ENCODE measurements at regions not wholly inside any gene's neighbourhood (a gene's known extent, or its start where the extent isn't known, plus 50 kb on each side); places are given as distances from the start of the nearest gene placed in this dataset.

DNA sequence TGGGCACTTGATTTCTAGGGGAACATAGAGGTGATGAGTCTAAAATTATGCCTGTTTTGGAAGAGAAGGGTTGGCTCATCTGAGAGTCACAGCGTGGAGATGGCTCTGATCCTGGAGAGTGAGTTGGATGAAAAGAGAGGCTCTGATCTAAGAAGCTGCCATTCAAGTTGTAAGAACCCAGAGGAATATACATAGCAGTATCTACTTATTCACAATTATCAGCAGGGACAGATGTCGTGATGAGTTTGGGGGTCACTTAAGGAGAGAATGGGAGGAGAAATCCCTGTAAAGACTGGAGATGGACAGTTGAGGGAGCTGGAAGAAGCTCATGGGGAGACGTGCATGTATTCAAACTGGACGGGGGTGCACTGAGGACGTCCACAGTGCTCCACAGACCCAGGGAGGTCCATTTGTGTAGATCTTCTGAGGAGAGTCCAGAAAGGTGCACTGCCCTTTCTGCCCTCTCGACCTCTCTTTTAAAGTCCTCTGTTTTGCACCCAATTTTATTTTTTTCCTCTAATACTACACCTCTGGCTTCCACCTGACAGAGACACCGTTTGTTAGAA is 124.7 kb upstream of the SSTR4 start:
- peaks cover 35% of the 10 kb centered on the region for H3K27me3 ChIP-seq (ENCODE audit: insufficient read depth)
- no peaks in the 10 kb centered on the region for H3K9me3 ChIP-seq
- no peaks in the 10 kb centered on the region for H3K9me2 ChIP-seq
- POLR2A ChIA-PET: no interaction called here
- no peak overlapping the region for H3K4me3 ChIP-seq (ENCODE audit: low read depth in 2 of 2, low read length in 1 of 2)
- no peak overlapping the region for H3K4me2 ChIP-seq
- H3K36me3 ChIP-seq (replicated peaks in 1 of 2; ENCODE audit: control insufficient read depth in 1 of 2, insufficient read depth in 2 of 2, low read length in 1 of 2): no peaks in the 10 kb centered on the region
- no peak overlapping the region for H3K27ac ChIP-seq (ENCODE audit: low read depth in 2 of 2, low read length in 1 of 2)
- no peak for TF ChIP-seq POLR2AphosphoS5 (IDR thresholded peaks at IDR 0.05; ENCODE audit: low read depth, low read length)
- TF ChIP-seq MEF2A (IDR thresholded peaks at IDR 0.05; ENCODE audit: borderline replicate concordance, low read depth): no peak
- TF ChIP-seq FOSL2 (IDR thresholded peaks at IDR 0.05; ENCODE audit: borderline replicate concordance, low read depth): no peak
- TF ChIP-seq, protein P1, sequence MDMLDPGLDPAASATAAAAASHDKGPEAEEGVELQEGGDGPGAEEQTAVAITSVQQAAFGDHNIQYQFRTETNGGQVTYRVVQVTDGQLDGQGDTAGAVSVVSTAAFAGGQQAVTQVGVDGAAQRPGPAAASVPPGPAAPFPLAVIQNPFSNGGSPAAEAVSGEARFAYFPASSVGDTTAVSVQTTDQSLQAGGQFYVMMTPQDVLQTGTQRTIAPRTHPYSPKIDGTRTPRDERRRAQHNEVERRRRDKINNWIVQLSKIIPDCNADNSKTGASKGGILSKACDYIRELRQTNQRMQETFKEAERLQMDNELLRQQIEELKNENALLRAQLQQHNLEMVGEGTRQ (IDR thresholded peaks at IDR 0.05; ENCODE audit: borderline replicate concordance, low read depth, low read length): no peak
- TF ChIP-seq SMC3 (IDR thresholded peaks at IDR 0.05; ENCODE audit: low read depth, low read length): no peak
- TF ChIP-seq FOXM1 (IDR thresholded peaks at IDR 0.05; ENCODE audit: low read depth): no peak
- TF ChIP-seq EZH2phosphoT487 (IDR thresholded peaks at IDR 0.05; ENCODE audit: borderline replicate concordance, low read depth): no peak
- H3F3A ChIP-seq (replicated peaks; ENCODE audit: insufficient read depth): no peaks in the 10 kb centered on the region
- no peaks in the 10 kb centered on the region for H3K4me1 ChIP-seq (ENCODE audit: control insufficient read depth in 1 of 2, insufficient read depth in 2 of 2, low read depth in 1 of 2, low read length in 1 of 2)
- no peak overlapping the region for H3K9ac ChIP-seq
- H2AFZ ChIP-seq (ENCODE audit: low read depth): no peak overlapping the region
- CTCF ChIA-PET: no interaction called here
- WGBS (ENCODE audit: low lambda C conversion rate): 9% methylated on average over 7 of the region's 7 CpGs
- no peaks in the 10 kb centered on the region for H4K20me1 ChIP-seq (ENCODE audit: insufficient read depth)
- no peaks in the 10 kb centered on the region for H3K79me2 ChIP-seq (ENCODE audit: insufficient read depth)
- DNase-seq: no peak

DNA sequence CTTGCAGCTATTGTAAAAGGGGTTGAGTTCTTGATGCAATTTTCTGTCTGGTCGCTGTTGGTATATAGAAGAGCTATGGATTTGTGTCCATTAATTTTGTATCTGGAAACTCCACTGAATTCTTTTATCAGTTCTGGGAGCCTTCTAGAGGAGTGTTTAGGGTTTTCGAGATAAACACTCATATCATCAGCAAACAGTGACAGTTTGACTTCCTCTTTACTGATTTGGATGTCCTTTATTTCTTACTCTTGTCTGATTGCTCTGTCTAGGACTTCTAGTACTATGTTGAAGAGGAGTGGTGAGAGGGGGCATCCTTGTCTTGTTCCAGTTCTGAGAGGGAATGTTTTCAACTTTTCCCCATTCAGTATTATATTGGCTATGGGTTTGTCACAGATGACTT is 120.8 kb upstream of the SSTR4 start:
- no peak overlapping the region for H3K9ac ChIP-seq
- H3F3A ChIP-seq (replicated peaks; ENCODE audit: insufficient read depth): no peaks in the 10 kb centered on the region
- no peak overlapping the region for H2AFZ ChIP-seq (ENCODE audit: low read depth)
- no peak overlapping the region for H3K4me3 ChIP-seq (ENCODE audit: low read depth in 2 of 2, low read length in 1 of 2)
- 22% methylated on average over 2 of the region's 2 CpGs for WGBS (ENCODE audit: low lambda C conversion rate)
- no peaks in the 10 kb centered on the region; the same call in 1 of the 2 replicates for H3K27me3 ChIP-seq (ENCODE audit: insufficient read depth)
- no peaks in the 10 kb centered on the region for H3K36me3 ChIP-seq (replicated peaks in 1 of 2; ENCODE audit: control insufficient read depth in 1 of 2, insufficient read depth in 2 of 2, low read length in 1 of 2)
- no peak overlapping the region for H3K27ac ChIP-seq (ENCODE audit: low read depth in 2 of 2, low read length in 1 of 2)
- H3K4me1 ChIP-seq (ENCODE audit: control insufficient read depth in 1 of 2, insufficient read depth in 2 of 2, low read depth in 1 of 2, low read length in 1 of 2): no peaks in the 10 kb centered on the region
- H3K9me2 ChIP-seq: no peaks in the 10 kb centered on the region
- no peak overlapping the region for H3K4me2 ChIP-seq
- ChIA-PET POLR2A (no interaction called here), CTCF (no interaction called here)
- H3K79me2 ChIP-seq (ENCODE audit: insufficient read depth): no peaks in the 10 kb centered on the region
- DNase-seq: no peak
- H4K20me1 ChIP-seq (ENCODE audit: insufficient read depth): no peaks in the 10 kb centered on the region
- no peaks in the 10 kb centered on the region for H3K9me3 ChIP-seq
- TF ChIP-seq GATA2 (CRISPR knock-in tag; IDR thresholded peaks at IDR 0.05): no peak
- TF ChIP-seq, protein P2, sequence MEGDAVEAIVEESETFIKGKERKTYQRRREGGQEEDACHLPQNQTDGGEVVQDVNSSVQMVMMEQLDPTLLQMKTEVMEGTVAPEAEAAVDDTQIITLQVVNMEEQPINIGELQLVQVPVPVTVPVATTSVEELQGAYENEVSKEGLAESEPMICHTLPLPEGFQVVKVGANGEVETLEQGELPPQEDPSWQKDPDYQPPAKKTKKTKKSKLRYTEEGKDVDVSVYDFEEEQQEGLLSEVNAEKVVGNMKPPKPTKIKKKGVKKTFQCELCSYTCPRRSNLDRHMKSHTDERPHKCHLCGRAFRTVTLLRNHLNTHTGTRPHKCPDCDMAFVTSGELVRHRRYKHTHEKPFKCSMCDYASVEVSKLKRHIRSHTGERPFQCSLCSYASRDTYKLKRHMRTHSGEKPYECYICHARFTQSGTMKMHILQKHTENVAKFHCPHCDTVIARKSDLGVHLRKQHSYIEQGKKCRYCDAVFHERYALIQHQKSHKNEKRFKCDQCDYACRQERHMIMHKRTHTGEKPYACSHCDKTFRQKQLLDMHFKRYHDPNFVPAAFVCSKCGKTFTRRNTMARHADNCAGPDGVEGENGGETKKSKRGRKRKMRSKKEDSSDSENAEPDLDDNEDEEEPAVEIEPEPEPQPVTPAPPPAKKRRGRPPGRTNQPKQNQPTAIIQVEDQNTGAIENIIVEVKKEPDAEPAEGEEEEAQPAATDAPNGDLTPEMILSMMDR (IDR thresholded peaks at IDR 0.05): no peak
- no peak for TF ChIP-seq YY1 (IDR thresholded peaks at IDR 0.05; ENCODE audit: low read depth)
- no peak for TF ChIP-seq NFIC (IDR thresholded peaks at IDR 0.05; ENCODE audit: borderline replicate concordance)
- TF ChIP-seq, protein P3, sequence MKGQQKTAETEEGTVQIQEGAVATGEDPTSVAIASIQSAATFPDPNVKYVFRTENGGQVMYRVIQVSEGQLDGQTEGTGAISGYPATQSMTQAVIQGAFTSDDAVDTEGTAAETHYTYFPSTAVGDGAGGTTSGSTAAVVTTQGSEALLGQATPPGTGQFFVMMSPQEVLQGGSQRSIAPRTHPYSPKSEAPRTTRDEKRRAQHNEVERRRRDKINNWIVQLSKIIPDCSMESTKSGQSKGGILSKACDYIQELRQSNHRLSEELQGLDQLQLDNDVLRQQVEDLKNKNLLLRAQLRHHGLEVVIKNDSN (IDR thresholded peaks at IDR 0.05; ENCODE audit: borderline replicate concordance, low read depth): no peak
- TF ChIP-seq RCOR1 (IDR thresholded peaks at IDR 0.05; ENCODE audit: low read length): no peak
- TF ChIP-seq ELF1 (IDR thresholded peaks at IDR 0.05): no peak
- TF ChIP-seq CHD2 (IDR thresholded peaks at IDR 0.05; ENCODE audit: low read length, partially characterized antibody): no peak
- TF ChIP-seq GABPA (IDR thresholded peaks at IDR 0.05; ENCODE audit: low read depth): no peak
- TF ChIP-seq, protein P4, sequence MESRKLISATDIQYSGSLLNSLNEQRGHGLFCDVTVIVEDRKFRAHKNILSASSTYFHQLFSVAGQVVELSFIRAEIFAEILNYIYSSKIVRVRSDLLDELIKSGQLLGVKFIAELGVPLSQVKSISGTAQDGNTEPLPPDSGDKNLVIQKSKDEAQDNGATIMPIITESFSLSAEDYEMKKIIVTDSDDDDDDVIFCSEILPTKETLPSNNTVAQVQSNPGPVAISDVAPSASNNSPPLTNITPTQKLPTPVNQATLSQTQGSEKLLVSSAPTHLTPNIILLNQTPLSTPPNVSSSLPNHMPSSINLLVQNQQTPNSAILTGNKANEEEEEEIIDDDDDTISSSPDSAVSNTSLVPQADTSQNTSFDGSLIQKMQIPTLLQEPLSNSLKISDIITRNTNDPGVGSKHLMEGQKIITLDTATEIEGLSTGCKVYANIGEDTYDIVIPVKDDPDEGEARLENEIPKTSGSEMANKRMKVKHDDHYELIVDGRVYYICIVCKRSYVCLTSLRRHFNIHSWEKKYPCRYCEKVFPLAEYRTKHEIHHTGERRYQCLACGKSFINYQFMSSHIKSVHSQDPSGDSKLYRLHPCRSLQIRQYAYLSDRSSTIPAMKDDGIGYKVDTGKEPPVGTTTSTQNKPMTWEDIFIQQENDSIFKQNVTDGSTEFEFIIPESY (IDR thresholded peaks at IDR 0.05; ENCODE audit: borderline replicate concordance, low read depth): no peak
- no peak for TF ChIP-seq NRF1 (IDR thresholded peaks at IDR 0.05; ENCODE audit: low read depth, low read length)
- TF ChIP-seq FOSL2 (IDR thresholded peaks at IDR 0.05; ENCODE audit: borderline replicate concordance, low read depth): no peak
- TF ChIP-seq RAD21 (IDR thresholded peaks at IDR 0.05; ENCODE audit: low read length): no peak
- TF ChIP-seq, protein P5, sequence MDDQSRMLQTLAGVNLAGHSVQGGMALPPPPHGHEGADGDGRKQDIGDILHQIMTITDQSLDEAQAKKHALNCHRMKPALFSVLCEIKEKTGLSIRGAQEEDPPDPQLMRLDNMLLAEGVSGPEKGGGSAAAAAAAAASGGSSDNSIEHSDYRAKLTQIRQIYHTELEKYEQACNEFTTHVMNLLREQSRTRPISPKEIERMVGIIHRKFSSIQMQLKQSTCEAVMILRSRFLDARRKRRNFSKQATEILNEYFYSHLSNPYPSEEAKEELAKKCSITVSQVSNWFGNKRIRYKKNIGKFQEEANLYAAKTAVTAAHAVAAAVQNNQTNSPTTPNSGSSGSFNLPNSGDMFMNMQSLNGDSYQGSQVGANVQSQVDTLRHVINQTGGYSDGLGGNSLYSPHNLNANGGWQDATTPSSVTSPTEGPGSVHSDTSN (IDR thresholded peaks at IDR 0.05): no peak
- TF ChIP-seq, protein P1 (IDR thresholded peaks at IDR 0.05; ENCODE audit: borderline replicate concordance, low read depth, low read length): no peak
- TF ChIP-seq RXRA (IDR thresholded peaks at IDR 0.05; ENCODE audit: borderline replicate concordance, low read depth): no peak
- TF ChIP-seq EP300 (IDR thresholded peaks at IDR 0.05; ENCODE audit: borderline replicate concordance in 1 of 2, low read depth in 1 of 2, low read length in 1 of 2): no peak

Data from SK-N-SH (cell line).